Endothelial cell (in vitro differentiated cells): ENCODE measurements at regions not wholly inside any gene's neighbourhood (a gene's known extent, or its start where the extent isn't known, plus 50 kb on each side); places are given as distances from the start of the nearest gene placed in this dataset.

Experiments
- DNase-seq: peaks from one replicate; pipeline ENCODE4 v3.0.0; 2021; ENCODE audit warnings: low spot score
- H3K27ac Mint-ChIP-seq: one replicate; pipeline ENCODE4 v1.8.0; 2021; ENCODE audit warnings: mixed read lengths, inconsistent platforms; ENCODE audit not compliant: unreplicated experiment
- H3K27me3 Mint-ChIP-seq: one replicate; pipeline ENCODE4 v1.8.0; 2021; ENCODE audit warnings: mild to moderate bottlenecking, moderate library complexity, mixed read lengths, inconsistent platforms; ENCODE audit not compliant: unreplicated experiment
- H3K36me3 Mint-ChIP-seq: one replicate; pipeline ENCODE4 v1.8.0; 2021; ENCODE audit warnings: mild to moderate bottlenecking, low read depth, mixed read lengths, inconsistent platforms; ENCODE audit not compliant: unreplicated experiment
- H3K4me1 Mint-ChIP-seq: one replicate; pipeline ENCODE4 v1.8.0; 2021; ENCODE audit warnings: mild to moderate bottlenecking, mixed read lengths, inconsistent platforms; ENCODE audit not compliant: unreplicated experiment
- H3K4me3 Mint-ChIP-seq: one replicate; pipeline ENCODE4 v1.8.0; 2021; ENCODE audit warnings: mild to moderate bottlenecking, mixed read lengths, inconsistent platforms; ENCODE audit not compliant: unreplicated experiment
- H3K9me3 Mint-ChIP-seq: one replicate; pipeline ENCODE4 v1.8.0; 2021; ENCODE audit warnings: mixed read lengths, inconsistent platforms; ENCODE audit not compliant: unreplicated experiment
- CTCF ChIP-seq: fragments of 200-600 bp; sonication (generic); IDR thresholded peaks from one replicate; pipeline ENCODE4 v1.5.0; 2021; ENCODE audit warnings: antibody characterized with exemption; ENCODE audit not compliant: unreplicated experiment

- H3K9me3 Mint-ChIP-seq: no peaks in the 10 kb centered on the region
- DNase-seq: no peak
- peaks cover 15% of the 10 kb centered on the region for H3K4me1 Mint-ChIP-seq
- H3K27ac Mint-ChIP-seq: no peak overlapping the region
- H3K36me3 Mint-ChIP-seq: no peaks in the 10 kb centered on the region
- peaks cover 1% of the 10 kb centered on the region for H3K27me3 Mint-ChIP-seq
- no peak overlapping the region for H3K4me3 Mint-ChIP-seq
- no peak for TF ChIP-seq CTCF
Measured at GRCh38 chr18:73881396-73881917, 266.2 kb downstream of the FBXO15 start.

DNA sequence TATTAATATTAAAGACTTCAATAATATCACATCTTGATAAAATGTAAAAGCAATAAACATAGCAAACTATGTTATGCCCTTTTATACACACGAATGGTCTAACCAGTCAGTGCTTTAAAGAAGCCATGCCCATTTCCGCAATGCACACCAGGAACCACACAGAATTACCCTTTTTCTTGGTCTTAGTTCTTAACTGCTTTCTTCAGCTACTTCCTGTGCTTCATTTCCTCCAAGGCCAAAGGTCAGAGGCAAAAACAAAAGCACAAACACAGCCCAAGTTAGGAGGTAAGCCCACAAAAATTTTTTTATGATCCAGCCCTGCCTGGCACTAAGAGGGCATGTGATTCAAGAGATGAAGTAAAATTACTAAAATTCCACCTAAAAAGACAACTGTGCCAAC lies 267.2 kb downstream of the FBXO15 start:
- no peak for DNase-seq
- Mint-ChIP-seq H3K4me1 (peaks cover 15% of the 10 kb centered on the region), H3K4me3 (no peak overlapping the region), H3K36me3 (no peaks in the 10 kb centered on the region), H3K27ac (no peak overlapping the region), H3K9me3 (no peaks in the 10 kb centered on the region), H3K27me3 (peaks cover 1% of the 10 kb centered on the region)
- TF ChIP-seq CTCF: no peak

DNA sequence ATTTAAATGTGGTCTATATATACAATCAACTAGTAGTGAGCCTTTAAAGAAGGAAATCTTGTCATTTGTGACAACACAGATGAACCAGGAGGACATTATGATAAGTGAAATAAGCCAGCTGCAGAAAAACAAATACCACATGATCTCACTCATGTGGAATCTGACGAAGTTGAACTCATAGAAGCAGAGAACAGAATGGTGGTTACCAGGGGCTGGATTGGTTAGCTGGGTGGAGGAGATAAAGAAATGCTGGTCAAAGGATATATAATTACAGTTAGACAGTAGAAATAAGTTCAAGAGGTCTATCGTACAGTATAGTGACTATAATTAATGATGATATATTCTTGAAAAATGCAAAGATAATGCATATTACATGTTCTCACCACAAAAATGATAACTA lies 267.9 kb downstream of the FBXO15 start:
- no peak for DNase-seq
- peaks cover 1% of the 10 kb centered on the region for H3K27me3 Mint-ChIP-seq
- H3K4me1 Mint-ChIP-seq: peaks cover 15% of the 10 kb centered on the region
- no peaks in the 10 kb centered on the region for H3K36me3 Mint-ChIP-seq
- no peak overlapping the region for H3K27ac Mint-ChIP-seq
- TF ChIP-seq CTCF: no peak
- H3K9me3 Mint-ChIP-seq: no peaks in the 10 kb centered on the region
- H3K4me3 Mint-ChIP-seq: no peak overlapping the region

- H3K27ac Mint-ChIP-seq: no peak overlapping the region
- TF ChIP-seq CTCF: no peak
- no peak for DNase-seq
- H3K4me1 Mint-ChIP-seq: peaks cover 15% of the 10 kb centered on the region
- no peak overlapping the region for H3K4me3 Mint-ChIP-seq
- no peaks in the 10 kb centered on the region for H3K9me3 Mint-ChIP-seq
- H3K27me3 Mint-ChIP-seq: peaks cover 1% of the 10 kb centered on the region
- H3K36me3 Mint-ChIP-seq: no peaks in the 10 kb centered on the region
Measured at GRCh38 chr18:73879328-73879727, 268.3 kb downstream of the FBXO15 start.

GRCh38 chr18:73869182-73869581 lies 278.5 kb downstream of the FBXO15 start:
- Mint-ChIP-seq H3K36me3 (no peaks in the 10 kb centered on the region), H3K4me1 (no peaks in the 10 kb centered on the region), H3K4me3 (no peak overlapping the region), H3K27ac (no peak overlapping the region), H3K27me3 (no peaks in the 10 kb centered on the region), H3K9me3 (no peaks in the 10 kb centered on the region)
- no peak for DNase-seq
- no peak for TF ChIP-seq CTCF
